G401 (cell line): ENCODE measurements at regions not wholly inside any gene's neighbourhood (a gene's known extent, or its start where the extent isn't known, plus 50 kb on each side); places are given as distances from the start of the nearest gene placed in this dataset.
"Not testable (repeated sequence)": the region's sequence is repeated elsewhere in the genome, so short reads cannot be mapped to it uniquely, and the experiment has no call there.

Experiments used
- DNase-seq: peaks from one replicate; pipeline ENCODE4 v3.0.0-alpha.2; 2015; ENCODE audit warnings: low spot score
- in situ Hi-C: cut with HindIII; loops from 2 replicates; pipeline ENCODE4 v1.10.0; 2016; ENCODE audit warnings: low sequenced_read_pairs, mixed read lengths

DNA sequence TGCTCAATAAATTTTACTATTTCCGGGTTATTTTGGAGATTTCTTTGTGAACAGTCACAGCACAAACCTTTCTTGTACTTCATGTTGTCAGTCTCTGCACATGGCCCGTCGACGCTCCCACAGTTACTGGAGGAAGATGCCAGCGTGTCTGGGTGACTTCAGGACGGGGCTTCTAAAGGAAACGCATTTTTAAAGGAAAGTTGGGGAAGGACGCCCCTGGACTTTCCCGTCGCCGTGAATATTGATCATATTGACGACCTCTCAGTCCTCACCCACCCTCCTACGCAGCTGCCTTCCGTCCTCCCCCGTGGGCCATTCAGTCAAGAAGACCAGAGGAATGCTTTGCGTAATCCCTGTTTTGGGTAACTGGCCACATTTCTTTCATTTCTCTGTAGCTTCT is 71.1 kb upstream of the SNTG2 start:
- no peak for DNase-seq
- in situ Hi-C loops = no loop called here

DNA sequence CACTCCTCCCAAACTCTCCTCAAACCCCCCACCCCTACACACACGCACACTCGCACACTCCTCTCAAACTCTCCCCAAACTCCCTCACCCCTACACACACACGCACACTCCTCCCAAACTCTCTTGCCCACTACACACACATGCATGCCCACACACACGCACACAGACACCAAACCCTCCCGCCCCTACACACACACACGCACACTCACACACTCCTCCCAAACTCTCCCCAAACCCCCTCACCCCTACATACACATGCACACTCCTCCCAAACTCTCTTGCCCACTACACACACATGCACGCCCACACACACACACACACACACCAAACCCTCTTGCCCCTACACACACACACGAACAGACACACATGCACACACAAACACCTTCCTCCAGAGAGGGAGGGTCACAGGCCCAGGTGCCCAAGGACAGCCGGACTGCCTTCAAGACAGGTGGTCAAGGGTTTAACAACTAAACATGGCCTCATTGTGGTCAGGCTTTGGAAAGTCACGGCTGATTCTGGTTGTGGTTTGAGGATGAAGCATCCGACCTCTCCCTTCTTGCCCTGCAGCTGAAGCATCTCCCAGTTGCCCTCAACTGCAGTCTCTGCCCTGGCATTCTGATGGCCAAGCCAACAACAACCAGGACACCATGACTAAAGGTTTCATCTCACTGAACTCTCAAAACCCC is 72.3 kb upstream of the SNTG2 start:
- in situ Hi-C loops = no loop called here
- no peak for DNase-seq

DNA sequence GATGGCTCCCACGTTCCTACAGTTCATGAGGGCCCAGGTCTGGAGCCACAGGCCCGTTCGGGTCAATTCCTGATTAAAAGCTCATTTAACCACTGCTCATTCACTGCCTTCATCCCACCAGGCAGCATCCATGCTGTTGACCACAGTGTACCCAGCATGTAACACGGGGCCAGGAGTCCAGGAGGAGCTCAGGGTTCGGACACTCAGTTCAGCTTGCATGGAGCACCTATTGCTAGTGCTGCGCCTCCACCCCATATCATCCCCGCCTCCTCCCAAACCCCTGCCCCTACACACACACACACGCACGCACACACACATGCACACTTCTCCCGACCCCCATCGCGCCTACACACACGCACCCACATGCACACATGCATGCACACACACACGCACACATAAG is 72.9 kb upstream of the SNTG2 start:
- in situ Hi-C loops = no loop called here
- DNase-seq = no peak

DNA sequence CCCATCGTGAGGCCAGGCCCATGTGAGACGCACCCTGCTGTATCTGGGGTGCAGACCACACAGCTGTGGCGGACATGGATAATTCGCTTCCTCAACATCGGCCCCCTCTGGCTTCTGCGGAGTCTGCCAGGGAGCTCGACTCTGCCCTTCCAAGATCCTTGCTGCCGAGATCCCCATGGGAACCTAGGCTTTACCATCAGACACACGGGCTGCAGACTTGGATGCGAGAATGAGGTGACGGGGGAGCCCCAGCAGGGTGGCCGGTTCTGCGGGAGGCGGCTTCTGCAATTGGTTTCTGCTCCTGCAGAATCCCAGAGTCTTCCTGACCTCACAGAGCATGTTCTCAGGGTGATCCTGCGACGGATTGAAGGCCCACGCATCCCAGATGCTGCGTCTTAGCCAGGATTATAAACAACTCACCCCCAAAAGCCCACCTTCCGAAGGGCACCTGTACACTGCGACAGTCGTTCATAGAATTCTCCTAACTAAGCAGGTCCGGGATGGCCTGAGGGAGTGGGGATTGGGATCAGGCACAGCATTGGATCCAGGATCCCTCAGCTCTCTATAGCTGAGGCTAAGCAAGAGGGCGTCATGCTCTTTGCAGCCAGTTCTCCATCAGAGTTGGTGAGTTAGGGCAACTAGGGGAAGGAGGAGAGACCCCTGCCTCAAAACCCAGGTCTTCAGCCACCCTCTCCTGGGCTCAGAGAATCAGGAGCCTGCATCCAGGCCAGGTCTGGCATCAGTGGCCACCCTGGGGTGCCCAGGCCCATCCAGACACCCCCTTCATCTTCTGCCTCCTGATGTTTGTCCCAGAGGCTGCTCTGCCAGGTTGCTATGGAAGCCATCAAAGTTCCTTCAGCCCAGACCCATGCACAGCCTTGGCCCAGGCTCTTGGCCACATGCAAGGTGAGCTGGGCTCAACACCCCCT is 74.7 kb upstream of the SNTG2 start:
- DNase-seq = no peak
- in situ Hi-C loops = no loop called here

DNA sequence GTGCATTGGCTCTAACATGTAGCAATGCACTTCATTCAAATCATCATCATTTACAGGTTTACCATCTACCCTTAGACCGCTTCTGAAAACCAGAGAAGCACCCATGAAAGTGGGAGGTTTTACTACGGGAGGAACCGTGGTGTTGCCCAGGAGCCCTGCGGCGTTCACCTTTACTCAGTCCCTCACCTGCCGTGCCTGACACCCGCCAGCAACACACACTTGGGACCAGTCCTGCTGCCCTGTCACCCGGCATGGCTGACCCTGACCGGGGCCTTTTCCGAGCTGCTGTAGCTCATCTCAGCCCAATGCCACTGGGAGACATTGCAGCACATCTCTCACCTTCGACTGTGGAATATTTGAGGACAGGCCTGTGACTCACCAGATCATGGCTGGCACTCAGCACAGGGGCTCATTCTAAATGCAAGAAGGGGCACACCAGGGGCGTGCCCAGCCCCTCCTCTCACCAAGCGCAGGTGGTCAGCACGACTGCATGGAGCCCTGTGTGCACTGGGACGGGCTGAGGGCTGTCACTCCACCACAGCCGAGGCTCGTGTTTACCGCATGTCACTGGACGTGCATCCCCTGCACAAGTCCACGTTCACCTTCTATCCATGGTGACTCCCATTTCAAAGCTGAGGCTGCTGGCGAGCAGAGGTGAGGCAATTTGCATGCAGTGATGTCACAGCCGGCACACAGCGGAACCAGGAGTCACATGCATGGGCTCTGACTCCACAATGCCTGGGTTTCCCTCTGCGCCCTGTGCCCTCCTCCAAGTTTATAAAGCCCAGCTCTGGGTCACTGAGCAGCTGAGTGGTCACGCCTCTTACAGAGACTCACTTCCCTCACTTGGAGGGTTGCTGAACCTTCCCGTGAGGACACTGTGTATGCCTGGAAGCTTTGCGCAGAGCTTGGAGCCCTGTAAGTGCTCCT is 76.7 kb upstream of the SNTG2 start:
- no peak for DNase-seq
- in situ Hi-C loops = no loop called here

DNA sequence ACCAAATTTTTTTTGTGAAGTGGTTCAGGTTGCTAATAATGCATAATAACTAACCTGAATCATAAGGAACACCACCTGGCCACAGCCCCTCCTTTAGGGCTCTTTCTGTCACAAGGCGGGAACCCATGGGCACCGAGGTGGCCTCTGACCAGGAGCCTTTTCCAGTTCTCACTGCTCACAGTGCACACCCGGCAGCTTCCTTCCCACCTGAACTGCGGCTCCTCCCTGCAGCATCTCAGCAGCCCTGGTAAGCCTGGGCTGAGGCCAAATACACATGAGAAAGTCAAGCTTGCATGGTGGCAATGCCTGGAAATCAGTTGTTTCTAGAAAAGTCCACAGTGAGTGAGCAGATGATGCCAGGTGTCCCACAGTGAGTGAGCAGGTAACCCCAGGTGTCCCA is 77.6 kb upstream of the SNTG2 start:
- in situ Hi-C loops = no loop called here
- no peak for DNase-seq

DNA sequence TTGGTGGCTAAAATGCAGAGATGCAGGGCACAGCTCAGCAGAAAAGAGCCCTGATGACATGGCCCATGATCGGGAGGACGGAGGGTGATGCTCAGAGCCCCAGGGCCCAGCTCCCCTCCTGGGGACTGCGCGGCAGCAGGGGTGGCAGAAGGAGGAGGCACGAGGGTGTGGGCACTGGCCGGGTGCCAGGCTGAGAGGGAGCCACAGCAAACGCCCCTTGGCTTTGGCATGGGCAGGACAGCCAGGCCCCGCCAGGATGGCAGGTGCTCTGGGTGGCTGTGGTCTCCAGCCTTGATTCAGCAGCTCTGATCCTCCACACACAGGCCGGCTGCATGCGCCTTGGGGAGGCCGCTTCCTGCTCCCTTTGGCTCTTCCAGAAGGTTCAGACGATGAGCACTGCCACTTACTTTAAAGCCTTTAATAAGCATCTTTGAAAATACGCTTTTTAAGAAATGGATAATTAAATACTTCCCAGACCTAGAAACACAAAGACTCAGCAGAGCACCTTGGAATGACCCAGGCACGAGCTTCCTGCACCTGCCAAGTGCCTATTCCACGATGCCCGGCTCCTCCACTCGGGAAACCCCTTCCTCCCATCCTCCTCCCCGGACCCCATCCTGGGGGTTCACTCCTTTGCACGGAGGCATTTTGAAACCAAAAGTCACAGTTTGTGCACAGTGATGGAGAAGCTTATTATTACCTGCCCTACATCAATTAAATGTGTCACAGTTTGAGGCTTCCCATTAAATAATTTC is 78.5 kb upstream of the SNTG2 start:
- DNase-seq = no peak
- in situ Hi-C loops = no loop called here

DNA sequence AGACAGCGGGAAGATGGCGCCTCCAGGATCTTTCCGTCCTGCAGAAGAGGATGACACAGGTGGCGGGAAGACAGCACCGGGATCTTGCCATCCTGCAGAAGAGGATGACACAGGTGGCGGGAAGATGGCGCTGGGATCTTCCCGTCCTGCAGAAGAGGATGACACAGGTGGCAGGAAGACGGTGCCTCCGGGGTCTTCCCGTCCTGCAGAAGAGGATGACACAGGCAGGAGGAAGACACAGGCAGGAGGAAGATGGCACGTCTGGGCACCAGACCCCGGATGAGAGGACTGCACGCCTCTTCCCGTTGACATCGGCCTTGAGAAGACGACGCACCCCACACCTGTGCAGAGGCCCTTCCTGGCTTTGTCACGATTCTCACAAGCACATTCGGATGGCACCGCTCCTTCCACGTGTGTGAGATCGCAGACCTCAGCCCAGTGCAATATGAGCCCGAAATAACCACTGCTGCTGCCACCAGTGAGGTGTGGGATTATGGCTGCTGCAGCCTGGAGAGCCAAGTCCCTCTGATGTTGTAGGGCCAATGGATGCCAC is 79.4 kb upstream of the SNTG2 start:
- in situ Hi-C loops = no loop called here
- no peak for DNase-seq

DNA sequence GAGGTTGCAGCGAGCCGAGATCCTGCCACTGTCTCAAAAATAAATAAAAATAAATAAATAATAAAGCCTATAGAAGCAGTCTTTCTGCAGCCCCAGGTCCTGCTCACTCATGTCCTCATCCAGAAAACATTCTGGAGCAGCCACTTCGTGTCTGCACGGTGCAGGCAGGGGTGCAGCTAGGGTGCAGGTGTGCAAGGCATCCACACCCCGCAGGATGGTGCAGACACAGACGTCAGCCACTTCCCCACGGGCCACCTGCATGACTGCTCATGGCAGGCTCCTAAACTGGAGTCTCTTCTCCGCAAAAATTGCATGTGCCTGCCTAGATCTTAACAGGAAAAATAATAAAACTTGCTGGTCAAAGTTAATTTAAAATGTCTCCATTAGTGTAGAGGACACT is 80.2 kb upstream of the SNTG2 start:
- in situ Hi-C loops = no loop called here
- no peak for DNase-seq

DNA sequence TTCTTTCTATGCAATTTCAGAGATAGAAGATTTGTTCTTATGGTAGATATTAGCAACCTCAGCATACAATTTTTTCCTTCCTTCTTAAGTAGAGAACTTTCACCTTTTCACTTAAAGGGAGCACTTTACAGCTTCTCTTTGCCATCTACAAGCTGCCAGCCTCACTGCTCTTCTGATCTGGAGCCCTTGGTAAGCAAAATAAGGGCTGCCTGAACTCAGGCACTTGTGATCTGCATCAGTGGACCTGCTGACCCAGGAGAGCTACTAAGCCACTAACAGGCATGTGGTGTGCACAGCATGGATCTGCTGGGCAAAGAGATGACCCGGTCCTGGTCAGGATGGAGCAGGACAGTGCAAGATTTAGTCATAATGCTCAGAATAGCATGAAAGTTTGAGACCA is 80.8 kb upstream of the SNTG2 start:
- in situ Hi-C loops = no loop called here

DNA sequence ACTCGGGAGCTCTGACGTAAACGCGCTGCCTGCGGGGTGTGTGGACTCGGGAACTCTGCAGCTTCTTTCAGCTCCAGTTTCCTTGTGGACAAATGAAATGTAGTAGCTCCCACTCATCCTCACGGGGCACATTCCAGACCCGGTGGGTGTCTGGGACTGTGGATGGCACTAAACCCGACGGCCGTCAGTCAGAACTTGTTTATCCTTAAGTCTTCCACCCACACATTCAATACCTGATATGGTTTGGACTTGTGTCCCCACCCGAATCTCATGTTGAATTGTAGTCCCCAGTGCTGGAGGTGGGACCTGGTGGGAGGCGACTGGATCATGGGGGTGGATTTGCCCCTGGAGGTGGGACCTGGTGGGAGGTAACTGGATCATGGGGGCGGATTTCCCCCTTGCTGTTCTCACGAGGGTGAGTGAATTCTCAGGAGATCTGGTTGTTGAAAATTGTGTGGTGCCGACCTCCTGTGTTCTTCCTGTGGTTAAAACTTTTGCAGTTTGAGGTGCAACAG is 81.2 kb upstream of the SNTG2 start:
- in situ Hi-C loops = no loop called here
- DNase-seq = no peak

More for the DNA sequence above, 80.8 kb upstream of the SNTG2 start:
- no peak for DNase-seq

DNA sequence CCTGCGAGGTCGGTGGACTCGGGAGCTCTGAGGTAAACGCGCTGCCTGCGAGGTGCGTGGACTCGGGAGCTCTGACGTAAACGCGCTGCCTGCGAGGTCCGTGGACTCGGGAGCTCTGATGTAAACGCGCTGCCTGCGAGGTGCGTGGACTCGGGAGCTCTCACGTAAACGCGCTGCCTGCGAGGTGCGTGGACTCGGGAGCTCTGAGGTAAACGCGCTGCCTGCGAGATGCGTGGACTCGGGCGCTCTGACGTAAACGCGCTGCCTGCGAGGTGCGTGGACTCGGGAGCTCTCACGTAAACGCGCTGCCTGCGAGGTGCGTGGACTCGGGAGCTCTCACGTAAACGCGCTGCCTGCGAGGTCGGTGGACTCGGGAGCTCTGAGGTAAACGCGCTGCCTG is 81.8 kb upstream of the SNTG2 start:
- in situ Hi-C loops, DNase-seq: not testable (repeated sequence)

DNA sequence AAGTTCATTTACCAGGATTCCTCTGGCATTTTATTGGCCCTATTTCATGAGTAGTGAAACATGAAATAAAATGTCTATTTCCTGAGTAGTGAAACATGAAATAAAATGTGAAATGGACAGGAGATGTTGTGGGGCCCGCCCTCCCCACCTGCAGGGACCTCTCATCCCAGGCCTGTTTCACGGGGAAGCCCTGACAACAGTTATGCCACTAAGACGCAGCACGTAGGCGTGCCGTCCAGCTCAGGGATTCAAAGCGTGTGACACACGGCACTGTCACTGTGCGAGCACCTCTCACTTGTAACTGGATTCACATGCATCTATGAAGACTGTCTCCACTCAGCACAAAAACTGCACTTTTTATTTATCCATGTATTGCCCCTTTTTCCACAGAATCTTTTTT is 83.4 kb upstream of the SNTG2 start:
- no peak for DNase-seq
- in situ Hi-C loops = no loop called here

DNA sequence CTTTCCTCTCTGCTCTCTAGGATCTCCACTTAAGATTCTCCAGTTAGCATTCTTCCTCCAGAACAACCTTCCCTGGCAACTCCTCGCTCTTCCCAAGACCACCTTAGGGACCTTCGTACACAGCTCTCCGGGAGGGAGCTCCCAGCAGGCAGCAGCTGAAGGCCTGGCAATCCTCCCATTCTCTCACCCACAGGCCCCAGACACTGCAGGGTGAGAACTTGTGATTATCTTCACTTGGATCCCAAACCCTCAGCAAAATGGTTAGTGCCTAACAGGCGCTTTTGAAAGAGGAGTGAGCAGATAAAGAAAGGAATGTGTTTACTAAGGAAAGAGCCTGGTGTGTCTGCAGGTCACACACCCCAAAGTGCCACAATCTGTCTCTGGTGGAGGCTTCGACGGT is 83.8 kb upstream of the SNTG2 start:
- no peak for DNase-seq

DNA sequence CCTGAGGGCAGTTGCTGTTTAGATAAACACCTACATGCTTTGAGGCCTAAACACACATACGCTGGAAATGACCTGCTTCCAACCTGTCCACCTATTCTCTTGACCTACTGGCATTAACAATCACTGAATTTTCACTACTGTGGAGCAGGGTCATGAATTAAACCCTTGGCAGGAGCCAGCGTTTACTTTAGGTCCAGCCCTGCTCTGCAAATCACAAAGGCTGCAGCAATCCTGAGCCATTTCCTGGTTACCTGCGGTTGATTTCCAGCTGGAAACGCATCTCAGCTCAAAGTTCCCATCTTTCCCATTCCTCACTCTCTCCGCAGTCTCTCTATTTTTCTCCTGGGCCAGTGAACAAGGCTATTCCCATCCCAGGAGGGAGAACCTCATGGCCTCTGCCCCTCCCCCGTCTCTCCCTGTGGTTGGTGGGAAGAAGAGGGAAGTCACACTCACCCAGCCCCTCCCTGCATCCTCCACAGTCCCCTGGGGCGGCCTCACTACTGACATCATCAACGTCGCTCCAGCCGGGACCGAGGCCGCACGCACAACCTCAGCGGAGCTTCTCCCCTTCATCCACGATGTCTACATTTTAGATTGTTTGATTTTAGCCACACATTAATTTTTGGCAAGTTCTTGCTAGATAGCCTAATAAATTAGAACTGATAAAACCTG is 84.5 kb upstream of the SNTG2 start:
- DNase-seq = no peak
- in situ Hi-C loops = no loop called here

More for the DNA sequence above, 83.8 kb upstream of the SNTG2 start:
- in situ Hi-C loops = no loop called here

DNA sequence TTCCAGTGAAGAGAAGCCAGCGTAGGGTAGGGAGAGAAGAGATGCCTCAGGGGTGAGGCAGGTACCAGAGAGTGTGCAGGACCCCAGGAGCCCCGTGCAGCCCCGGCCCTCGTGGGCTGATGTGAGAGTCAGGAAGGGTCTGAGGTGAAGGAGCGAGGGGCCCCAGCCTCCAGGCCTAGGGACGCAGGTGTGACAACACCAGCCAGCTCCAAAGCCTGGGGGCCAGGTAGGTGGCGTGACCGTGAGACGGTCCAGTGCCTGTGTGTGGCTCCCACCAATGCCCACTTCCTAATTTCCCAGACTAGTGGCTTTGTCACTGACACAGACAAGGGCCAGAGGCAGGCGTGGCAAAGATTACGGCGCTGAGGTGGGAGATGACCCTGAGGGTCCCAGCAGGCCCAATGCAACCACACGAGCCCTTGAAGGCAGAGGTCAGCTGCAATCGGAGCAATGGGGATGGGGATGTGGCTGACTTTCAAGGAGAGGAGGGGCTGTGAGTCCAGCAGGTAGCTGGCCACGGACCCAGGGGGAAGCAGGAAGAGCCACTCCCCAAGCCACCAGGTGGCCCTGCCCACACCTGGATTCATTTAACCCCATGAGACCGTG is 86.0 kb upstream of the SNTG2 start:
- no peak for DNase-seq
- in situ Hi-C loops = no loop called here

DNA sequence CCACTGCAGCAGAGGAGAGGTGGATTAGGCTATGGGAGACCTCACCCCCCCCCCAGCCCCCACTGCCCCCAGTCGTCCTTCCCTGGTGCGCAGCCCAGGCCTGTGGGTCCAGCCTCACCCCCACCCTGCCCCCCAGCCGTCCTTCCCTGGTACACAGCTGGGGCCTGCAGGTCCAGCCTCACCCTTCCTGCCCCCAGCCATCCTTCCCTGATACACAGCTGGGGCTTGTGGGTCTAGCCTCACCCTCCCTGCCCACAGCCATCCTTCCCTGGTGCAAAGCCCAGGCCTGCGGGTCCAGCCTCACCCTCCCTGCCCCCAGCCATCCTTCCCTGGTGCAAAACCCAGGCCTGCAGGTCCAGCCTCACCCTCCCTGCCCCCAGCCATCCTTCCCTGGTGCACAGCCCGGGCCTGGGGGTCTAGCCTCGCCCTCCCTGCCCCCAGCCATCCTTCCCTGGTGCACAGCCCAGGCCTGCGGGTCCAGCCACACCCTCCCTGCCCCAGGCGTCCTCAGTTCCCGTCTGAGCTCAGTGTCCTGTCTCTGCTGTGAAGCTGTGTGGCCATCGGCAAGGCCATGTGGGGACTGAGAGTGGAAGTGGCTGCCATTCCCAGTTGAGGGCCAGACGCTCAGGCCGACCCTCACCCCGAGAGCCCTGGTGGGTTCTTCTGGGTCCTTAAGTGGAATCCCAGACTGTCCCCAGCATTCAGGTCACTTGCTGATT is 86.8 kb upstream of the SNTG2 start:
- no peak for DNase-seq
- in situ Hi-C loops = no loop called here
